ENCODE measurements at regions not wholly inside any gene's neighbourhood (a gene's known extent, or its start where the extent isn't known, plus 50 kb on each side); places are given as distances from the start of the nearest gene placed in this dataset.

- H3K9me2 ChIP-seq (replicated peaks; ENCODE audit: control insufficient read depth, low read length) = no peaks in the 10 kb centered on the region
- no peak overlapping the region for H3K4me2 ChIP-seq (ENCODE audit: low read length)
- H3K79me2 ChIP-seq (ENCODE audit: control insufficient read depth, low read length) = no peaks in the 10 kb centered on the region
- no peaks in the 10 kb centered on the region for H3K27me3 ChIP-seq (ENCODE audit: control insufficient read depth, low read length)
- no peaks in the 10 kb centered on the region for H4K20me1 ChIP-seq (ENCODE audit: control insufficient read depth, insufficient read depth, low read depth, low read length)
- no peaks in the 10 kb centered on the region for H3F3A ChIP-seq (ENCODE audit: control insufficient read depth, insufficient read depth)
- H3K4me1 ChIP-seq (ENCODE audit: control insufficient read depth, low read length) = no peaks in the 10 kb centered on the region
- peaks cover 3% of the 10 kb centered on the region; the same call in 1 of the 2 replicates for H3K9me3 ChIP-seq (ENCODE audit: control insufficient read depth, insufficient read depth, low read length)
- no peak for TF ChIP-seq CTCF (IDR thresholded peaks at IDR 0.05; ENCODE audit: low read depth, low read length, poor library complexity, severe bottlenecking)
- TF ChIP-seq EZH2phosphoT487 (IDR thresholded peaks at IDR 0.05; ENCODE audit: borderline replicate concordance, low read length) = no peak
- no peaks in the 10 kb centered on the region for H3K36me3 ChIP-seq (ENCODE audit: control insufficient read depth, low read length)
- no peak overlapping the region for H3K4me3 ChIP-seq (ENCODE audit: low read length)
- H3K27ac ChIP-seq (ENCODE audit: low read depth, low read length) = no peak overlapping the region
These were observed 252.3 kb downstream of the CHD9NB start for GRCh38 chr16:52800432-52800831.

- Histone ChIP-seq H3K27ac (ENCODE audit: low read depth, low read length) (no peak overlapping the region), H3K79me2 (ENCODE audit: control insufficient read depth, low read length) (no peaks in the 10 kb centered on the region), H3K9me2 (replicated peaks; ENCODE audit: control insufficient read depth, low read length) (no peaks in the 10 kb centered on the region), H3K4me2 (ENCODE audit: low read length) (no peak overlapping the region), H3K9me3 (ENCODE audit: control insufficient read depth, insufficient read depth, low read length) (no peaks in the 10 kb centered on the region), H3F3A (ENCODE audit: control insufficient read depth, insufficient read depth) (no peaks in the 10 kb centered on the region), H3K4me3 (ENCODE audit: low read length) (no peak overlapping the region), H3K27me3 (ENCODE audit: control insufficient read depth, low read length) (no peaks in the 10 kb centered on the region), H4K20me1 (ENCODE audit: control insufficient read depth, insufficient read depth, low read depth, low read length) (no peaks in the 10 kb centered on the region), H3K4me1 (ENCODE audit: control insufficient read depth, low read length) (no peaks in the 10 kb centered on the region), H3K36me3 (ENCODE audit: control insufficient read depth, low read length) (no peaks in the 10 kb centered on the region)
- no peak for TF ChIP-seq CTCF (IDR thresholded peaks at IDR 0.05; ENCODE audit: low read depth, low read length, poor library complexity, severe bottlenecking)
- no peak for TF ChIP-seq EZH2phosphoT487 (IDR thresholded peaks at IDR 0.05; ENCODE audit: borderline replicate concordance, low read length)
These were observed 252.2 kb upstream of the TOX3 start for GRCh38 chr16:52799149-52799548.

GRCh38 chr16:52787709-52788108 is 240.8 kb upstream of the TOX3 start:
- Histone ChIP-seq H3K36me3 (ENCODE audit: control insufficient read depth, low read length) (no peaks in the 10 kb centered on the region), H3K79me2 (ENCODE audit: control insufficient read depth, low read length) (no peaks in the 10 kb centered on the region), H3K4me3 (ENCODE audit: low read length) (no peak overlapping the region), H3K9me3 (ENCODE audit: control insufficient read depth, insufficient read depth, low read length) (no peaks in the 10 kb centered on the region), H3K27ac (ENCODE audit: low read depth, low read length) (no peak overlapping the region), H3K4me1 (ENCODE audit: control insufficient read depth, low read length) (no peaks in the 10 kb centered on the region), H4K20me1 (ENCODE audit: control insufficient read depth, insufficient read depth, low read depth, low read length) (no peaks in the 10 kb centered on the region), H3K9me2 (replicated peaks; ENCODE audit: control insufficient read depth, low read length) (no peaks in the 10 kb centered on the region), H3K4me2 (ENCODE audit: low read length) (no peak overlapping the region), H3F3A (ENCODE audit: control insufficient read depth, insufficient read depth) (no peaks in the 10 kb centered on the region), H3K27me3 (ENCODE audit: control insufficient read depth, low read length) (no peaks in the 10 kb centered on the region)
- TF ChIP-seq EZH2phosphoT487 (IDR thresholded peaks at IDR 0.05; ENCODE audit: borderline replicate concordance, low read length) (no peak), CTCF (IDR thresholded peaks at IDR 0.05; ENCODE audit: low read depth, low read length, poor library complexity, severe bottlenecking) (no peak)

GRCh38 chr16:52786091-52786490 is 239.1 kb upstream of the TOX3 start:
- no peaks in the 10 kb centered on the region for H3K9me3 ChIP-seq (ENCODE audit: control insufficient read depth, insufficient read depth, low read length)
- H3K4me1 ChIP-seq (ENCODE audit: control insufficient read depth, low read length) = no peaks in the 10 kb centered on the region
- H3F3A ChIP-seq (ENCODE audit: control insufficient read depth, insufficient read depth) = no peaks in the 10 kb centered on the region
- no peaks in the 10 kb centered on the region for H3K79me2 ChIP-seq (ENCODE audit: control insufficient read depth, low read length)
- H3K27ac ChIP-seq (ENCODE audit: low read depth, low read length) = no peak overlapping the region
- no peak overlapping the region for H3K4me3 ChIP-seq (ENCODE audit: low read length)
- no peaks in the 10 kb centered on the region for H3K9me2 ChIP-seq (replicated peaks; ENCODE audit: control insufficient read depth, low read length)
- H4K20me1 ChIP-seq (ENCODE audit: control insufficient read depth, insufficient read depth, low read depth, low read length) = no peaks in the 10 kb centered on the region
- no peaks in the 10 kb centered on the region for H3K27me3 ChIP-seq (ENCODE audit: control insufficient read depth, low read length)
- H3K36me3 ChIP-seq (ENCODE audit: control insufficient read depth, low read length) = no peaks in the 10 kb centered on the region
- H3K4me2 ChIP-seq (ENCODE audit: low read length) = no peak overlapping the region
- no peak for TF ChIP-seq CTCF (IDR thresholded peaks at IDR 0.05; ENCODE audit: low read depth, low read length, poor library complexity, severe bottlenecking)
- no peak for TF ChIP-seq EZH2phosphoT487 (IDR thresholded peaks at IDR 0.05; ENCODE audit: borderline replicate concordance, low read length)
